HFFc6 (cell line): ENCODE measurements at regions not wholly inside any gene's neighbourhood (a gene's known extent, or its start where the extent isn't known, plus 50 kb on each side); places are given as distances from the start of the nearest gene placed in this dataset.

Experiments
- DNase-seq: peaks from one replicate; pipeline ENCODE4 v3.0.0-alpha.2; 2018
- H3K27ac Mint-ChIP-seq: 2 replicates; pipeline ENCODE4 v1.8.0; 2020; ENCODE audit warnings: mild to moderate bottlenecking, mixed read lengths
- H3K27me3 Mint-ChIP-seq: 2 replicates; pipeline ENCODE4 v1.8.0; 2021; ENCODE audit warnings: mild to moderate bottlenecking, moderate library complexity, mixed read lengths; ENCODE audit not compliant: insufficient read depth
- H3K36me3 Mint-ChIP-seq: 2 replicates; pipeline ENCODE4 v1.8.0; 2021; ENCODE audit warnings: low read depth, mixed read lengths
- H3K4me1 Mint-ChIP-seq: 2 replicates; pipeline ENCODE4 v1.8.0; 2020; ENCODE audit warnings: low read depth, mixed read lengths
- H3K4me3 Mint-ChIP-seq: 2 replicates; pipeline ENCODE4 v1.8.0; 2020; ENCODE audit warnings: mild to moderate bottlenecking, moderate library complexity, mixed read lengths
- H3K9me3 Mint-ChIP-seq: 2 replicates; pipeline ENCODE4 v1.8.0; 2020; ENCODE audit warnings: mild to moderate bottlenecking, mixed read lengths
- TF ChIP-seq, protein P1 (sequence below): fragments of 200-600 bp; sonication (generic); IDR thresholded peaks from 2 replicates; pipeline ENCODE4 v1.5.0; 2021; ENCODE audit warnings: antibody characterized with exemption, mild to moderate bottlenecking

DNA sequence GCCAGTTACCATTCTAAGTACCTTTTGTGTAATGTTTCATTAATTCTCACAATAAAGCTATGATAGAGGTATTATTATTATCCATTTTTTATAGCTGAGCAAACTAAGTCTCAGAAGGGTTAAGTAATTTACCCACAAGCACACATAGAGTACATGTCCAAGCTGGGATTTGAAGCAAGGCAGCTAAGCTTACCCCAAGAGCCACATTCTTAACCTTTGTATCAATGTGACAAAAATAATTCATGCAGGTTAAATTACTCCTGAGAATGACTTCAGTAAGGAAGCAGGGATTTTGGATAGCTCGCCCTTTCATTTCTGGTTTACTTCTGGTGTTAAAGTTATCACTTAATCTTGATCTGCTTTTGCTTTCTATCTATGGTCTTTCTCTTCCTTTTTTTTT, 141.9 kb downstream of the ACTBL2 start:
- Mint-ChIP-seq H3K27me3 (peaks cover 2% of the 10 kb centered on the region; the same call in 1 of the 2 replicates), H3K4me1 (no peaks in the 10 kb centered on the region), H3K36me3 (no peaks in the 10 kb centered on the region), H3K9me3 (no peaks in the 10 kb centered on the region), H3K4me3 (no peak overlapping the region), H3K27ac (no peak overlapping the region)
- TF ChIP-seq, protein P1, sequence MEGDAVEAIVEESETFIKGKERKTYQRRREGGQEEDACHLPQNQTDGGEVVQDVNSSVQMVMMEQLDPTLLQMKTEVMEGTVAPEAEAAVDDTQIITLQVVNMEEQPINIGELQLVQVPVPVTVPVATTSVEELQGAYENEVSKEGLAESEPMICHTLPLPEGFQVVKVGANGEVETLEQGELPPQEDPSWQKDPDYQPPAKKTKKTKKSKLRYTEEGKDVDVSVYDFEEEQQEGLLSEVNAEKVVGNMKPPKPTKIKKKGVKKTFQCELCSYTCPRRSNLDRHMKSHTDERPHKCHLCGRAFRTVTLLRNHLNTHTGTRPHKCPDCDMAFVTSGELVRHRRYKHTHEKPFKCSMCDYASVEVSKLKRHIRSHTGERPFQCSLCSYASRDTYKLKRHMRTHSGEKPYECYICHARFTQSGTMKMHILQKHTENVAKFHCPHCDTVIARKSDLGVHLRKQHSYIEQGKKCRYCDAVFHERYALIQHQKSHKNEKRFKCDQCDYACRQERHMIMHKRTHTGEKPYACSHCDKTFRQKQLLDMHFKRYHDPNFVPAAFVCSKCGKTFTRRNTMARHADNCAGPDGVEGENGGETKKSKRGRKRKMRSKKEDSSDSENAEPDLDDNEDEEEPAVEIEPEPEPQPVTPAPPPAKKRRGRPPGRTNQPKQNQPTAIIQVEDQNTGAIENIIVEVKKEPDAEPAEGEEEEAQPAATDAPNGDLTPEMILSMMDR, result no peak
- DNase-seq, result no peak

DNA sequence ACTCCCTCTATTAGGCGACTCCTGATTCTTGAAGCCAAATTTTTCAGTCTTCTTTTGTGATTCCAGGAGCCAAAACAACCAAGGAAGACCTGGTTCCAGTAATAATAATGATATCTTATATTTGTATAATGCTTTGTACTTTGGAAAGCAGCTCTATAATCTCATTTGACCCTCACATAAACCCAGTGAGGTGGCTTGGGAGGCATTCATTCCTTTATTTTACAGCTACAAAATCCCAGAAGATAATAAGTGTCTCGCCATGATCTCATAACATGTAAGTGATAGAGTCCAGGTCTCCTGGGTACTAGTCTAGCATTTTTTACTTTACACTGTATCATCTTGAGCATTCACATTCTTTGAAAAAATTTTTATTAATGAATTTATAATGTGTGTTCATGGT, 143.1 kb downstream of the ACTBL2 start:
- TF ChIP-seq, protein P1, result no peak
- Mint-ChIP-seq H3K4me3 (no peak overlapping the region), H3K4me1 (no peaks in the 10 kb centered on the region), H3K27me3 (peaks cover 2% of the 10 kb centered on the region; the same call in 1 of the 2 replicates), H3K9me3 (no peaks in the 10 kb centered on the region), H3K27ac (no peak overlapping the region), H3K36me3 (no peaks in the 10 kb centered on the region)
- DNase-seq, result no peak

DNA sequence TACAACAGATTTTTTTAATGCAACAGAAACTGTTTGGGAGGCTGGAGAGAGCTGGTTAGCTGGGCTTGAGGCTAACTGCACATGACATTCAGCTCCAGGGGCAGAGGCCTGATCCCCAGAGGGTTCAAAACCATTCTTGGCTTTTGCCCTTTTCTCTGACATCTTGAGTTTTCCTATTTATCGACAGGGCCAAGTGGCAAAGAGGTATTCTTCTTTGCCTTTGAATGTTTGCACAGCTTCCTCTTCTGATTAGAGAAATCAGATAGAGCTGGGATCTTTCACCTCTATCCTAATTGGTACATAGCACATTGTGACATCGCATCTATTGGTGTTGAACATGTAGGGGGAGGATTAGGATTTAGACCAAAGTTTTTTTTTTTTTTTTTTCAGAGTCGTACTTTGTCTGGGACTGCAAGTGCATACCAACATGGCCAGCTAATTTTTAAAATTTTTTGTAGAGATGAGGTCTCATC, 143.7 kb downstream of the ACTBL2 start:
- TF ChIP-seq, protein P1, result no peak
- DNase-seq, result no peak
- H3K9me3 Mint-ChIP-seq, result no peaks in the 10 kb centered on the region
- H3K27ac Mint-ChIP-seq, result no peak overlapping the region
- H3K4me1 Mint-ChIP-seq, result no peaks in the 10 kb centered on the region
- no peak overlapping the region for H3K4me3 Mint-ChIP-seq
- H3K36me3 Mint-ChIP-seq, result no peaks in the 10 kb centered on the region
- peaks cover 2% of the 10 kb centered on the region; the same call in 1 of the 2 replicates for H3K27me3 Mint-ChIP-seq

DNA sequence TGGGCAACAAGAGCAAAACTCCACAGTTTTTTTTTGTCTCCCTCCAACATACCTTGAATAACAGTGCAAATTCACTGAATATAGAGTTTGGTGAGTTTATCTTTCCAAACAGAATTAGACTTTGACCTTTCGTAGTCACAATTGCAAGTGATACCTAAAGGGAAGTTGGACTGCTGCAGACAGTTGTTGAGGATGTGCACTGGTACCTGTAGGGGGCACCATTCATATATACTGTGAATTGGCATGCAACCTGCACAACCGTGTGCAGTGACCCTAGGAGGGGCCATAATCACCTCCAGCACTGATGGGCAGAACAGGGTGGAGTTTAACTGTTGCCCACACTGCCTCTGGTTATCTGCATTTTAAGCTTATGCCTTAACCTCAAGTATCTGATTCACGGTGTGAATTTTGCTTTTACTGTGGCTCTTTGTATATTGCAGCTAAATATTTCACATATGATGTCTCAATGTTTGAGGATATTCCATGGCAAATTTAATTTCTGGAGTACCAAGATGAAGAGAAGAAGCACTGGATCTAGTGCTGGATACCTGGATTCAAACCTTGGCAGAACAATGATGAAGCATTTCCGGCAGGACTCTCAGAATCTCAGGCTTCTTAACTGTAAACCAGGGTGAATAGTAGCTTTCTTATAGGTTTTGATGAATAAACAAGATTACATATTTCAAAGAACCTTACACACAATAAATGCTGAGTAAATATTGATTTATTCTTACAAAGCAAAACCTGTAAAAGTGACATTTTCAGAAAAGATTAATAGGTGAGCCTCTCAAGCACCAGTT, 144.3 kb downstream of the ACTBL2 start:
- Mint-ChIP-seq H3K27ac (no peak overlapping the region), H3K9me3 (no peaks in the 10 kb centered on the region), H3K4me1 (no peaks in the 10 kb centered on the region), H3K36me3 (no peaks in the 10 kb centered on the region), H3K4me3 (no peak overlapping the region), H3K27me3 (peaks cover 2% of the 10 kb centered on the region; the same call in 1 of the 2 replicates)
- TF ChIP-seq, protein P1, result peak; percentile 77
- DNase-seq, result peak; percentile 6

DNA sequence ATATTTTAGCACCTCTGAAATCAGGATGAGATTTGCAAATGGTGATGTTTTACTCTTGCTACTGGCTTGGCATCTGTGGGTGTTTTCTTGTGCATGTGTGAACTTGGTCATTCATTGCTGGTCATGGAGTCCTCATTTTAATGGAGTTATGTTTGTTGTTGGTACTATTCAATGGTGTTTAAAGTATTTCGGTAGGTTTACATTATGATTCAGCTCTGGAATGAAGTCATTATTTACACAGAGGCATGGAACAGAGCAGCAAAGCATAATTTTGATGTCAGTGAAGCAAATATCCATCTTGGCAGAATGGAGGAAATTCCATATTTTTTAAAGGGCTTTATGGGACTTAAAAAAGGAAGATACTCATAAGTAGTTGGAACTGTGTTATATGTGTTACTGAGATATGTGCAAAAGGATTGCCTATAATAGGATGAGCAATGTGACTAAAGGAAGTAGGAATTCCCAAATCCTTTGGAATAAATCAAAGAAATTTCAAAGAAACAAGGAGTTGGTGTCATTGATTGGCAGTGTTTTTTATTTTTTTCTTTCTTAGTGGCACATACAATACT, 147.4 kb downstream of the ACTBL2 start:
- Mint-ChIP-seq H3K9me3 (no peaks in the 10 kb centered on the region), H3K36me3 (no peaks in the 10 kb centered on the region), H3K4me3 (no peak overlapping the region), H3K4me1 (peaks cover 6% of the 10 kb centered on the region), H3K27me3 (peaks cover 5% of the 10 kb centered on the region; the same call in 1 of the 2 replicates), H3K27ac (no peak overlapping the region)
- DNase-seq, result peak; percentile 46
- TF ChIP-seq, protein P1, result no peak
